ENCODE measurements at regions not wholly inside any gene's neighbourhood (a gene's known extent, or its start where the extent isn't known, plus 50 kb on each side); places are given as distances from the start of the nearest gene placed in this dataset.
A peak's percentile ranks its signal among the peaks of the same experiment; 100 is the strongest.

DNA sequence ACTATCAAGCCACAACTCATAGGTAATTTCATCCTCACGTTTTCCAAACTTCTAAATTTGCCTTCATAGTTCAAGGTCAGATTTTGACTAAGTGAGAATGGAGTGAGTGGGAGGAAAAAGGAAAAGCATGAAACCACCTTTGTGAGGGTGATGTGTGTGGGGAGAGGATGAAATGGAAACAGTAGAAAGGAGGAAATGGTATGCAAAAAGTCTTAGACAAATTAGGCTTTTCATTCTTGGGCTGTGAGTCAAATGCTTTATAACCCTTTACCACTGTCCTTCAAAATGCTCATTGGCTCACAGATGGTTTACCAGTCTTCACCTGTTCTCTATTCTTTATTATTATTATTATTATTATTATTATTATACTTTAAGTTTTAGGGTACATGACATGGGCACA, 127.2 kb downstream of the RAP2A start:
- DNase-seq, result no peak

DNA sequence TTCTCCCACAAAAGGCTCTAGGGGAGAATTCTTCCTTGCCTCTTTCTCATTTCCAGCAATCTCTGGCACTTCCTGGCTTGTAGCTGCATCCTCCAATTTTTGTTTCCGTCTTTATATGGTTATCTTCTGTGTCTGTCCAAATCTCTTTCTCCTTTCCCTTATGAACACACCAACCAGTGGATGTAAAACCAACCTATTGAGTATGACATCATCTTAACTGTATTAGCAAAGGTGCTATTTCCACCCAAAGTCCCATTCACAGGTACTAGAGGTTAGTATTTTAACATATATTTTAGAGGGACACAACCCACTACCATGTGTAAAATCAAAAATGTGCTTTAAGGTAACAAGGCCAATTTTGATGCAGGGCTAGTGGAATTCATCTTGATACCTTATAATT, 129.0 kb downstream of the RAP2A start:
- no peak for DNase-seq

DNA sequence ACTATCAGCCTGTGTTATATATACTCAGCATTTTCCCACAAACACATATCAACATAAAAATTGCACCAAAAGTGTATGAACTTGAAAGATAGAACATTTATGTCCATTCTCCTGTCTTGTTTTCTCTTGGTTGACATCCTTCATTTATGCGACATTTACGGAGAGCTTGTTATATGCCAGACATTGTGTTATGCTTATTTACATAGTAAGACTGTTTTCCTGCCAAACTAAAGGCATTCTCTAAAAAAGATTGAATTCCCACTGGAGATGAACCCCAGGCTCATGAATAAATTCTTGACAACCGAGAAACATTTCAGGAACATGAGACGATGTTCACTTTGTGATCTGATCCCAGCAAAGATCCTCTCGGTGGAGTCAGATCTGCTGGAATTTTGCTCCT, 131.0 kb downstream of the RAP2A start:
- no peak for DNase-seq

DNA sequence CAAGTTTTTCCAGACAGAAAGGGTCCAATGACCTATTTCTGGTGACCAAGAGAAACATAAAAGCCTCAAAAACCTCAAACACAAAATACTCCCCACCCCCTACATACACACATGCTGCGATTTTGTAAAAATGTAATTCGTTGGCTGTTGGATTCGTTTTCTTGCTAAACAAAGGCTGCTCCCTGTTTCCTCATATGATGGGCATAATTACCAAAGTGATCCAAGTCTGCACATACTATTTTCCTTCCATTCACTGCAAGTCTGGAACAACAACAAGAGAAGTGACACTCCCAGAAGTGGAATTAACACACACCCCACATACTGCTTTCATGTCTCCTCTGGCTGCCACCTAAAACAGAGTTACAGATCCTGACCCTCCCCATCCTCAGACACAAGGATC, 131.9 kb downstream of the RAP2A start:
- no peak for DNase-seq

DNA sequence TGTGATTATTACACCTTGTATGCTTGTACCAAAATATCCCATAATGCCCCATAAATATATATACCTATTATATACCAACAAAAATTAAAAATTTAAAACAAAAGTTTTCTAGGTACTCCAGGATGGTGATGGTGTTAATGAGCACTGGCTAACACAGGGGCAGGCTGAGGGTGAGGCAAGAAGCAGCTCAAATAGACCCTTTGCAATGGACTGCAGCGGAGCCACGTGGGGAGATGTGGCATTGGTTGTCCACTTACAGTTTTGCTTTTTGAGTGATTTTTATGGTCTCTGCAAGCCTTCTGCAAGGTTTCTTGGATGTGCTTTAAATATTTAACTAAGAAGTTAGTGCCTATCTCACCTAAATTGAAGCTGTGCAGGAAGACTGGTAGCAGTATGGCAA, 132.9 kb downstream of the RAP2A start:
- DNase-seq, result no peak

DNA sequence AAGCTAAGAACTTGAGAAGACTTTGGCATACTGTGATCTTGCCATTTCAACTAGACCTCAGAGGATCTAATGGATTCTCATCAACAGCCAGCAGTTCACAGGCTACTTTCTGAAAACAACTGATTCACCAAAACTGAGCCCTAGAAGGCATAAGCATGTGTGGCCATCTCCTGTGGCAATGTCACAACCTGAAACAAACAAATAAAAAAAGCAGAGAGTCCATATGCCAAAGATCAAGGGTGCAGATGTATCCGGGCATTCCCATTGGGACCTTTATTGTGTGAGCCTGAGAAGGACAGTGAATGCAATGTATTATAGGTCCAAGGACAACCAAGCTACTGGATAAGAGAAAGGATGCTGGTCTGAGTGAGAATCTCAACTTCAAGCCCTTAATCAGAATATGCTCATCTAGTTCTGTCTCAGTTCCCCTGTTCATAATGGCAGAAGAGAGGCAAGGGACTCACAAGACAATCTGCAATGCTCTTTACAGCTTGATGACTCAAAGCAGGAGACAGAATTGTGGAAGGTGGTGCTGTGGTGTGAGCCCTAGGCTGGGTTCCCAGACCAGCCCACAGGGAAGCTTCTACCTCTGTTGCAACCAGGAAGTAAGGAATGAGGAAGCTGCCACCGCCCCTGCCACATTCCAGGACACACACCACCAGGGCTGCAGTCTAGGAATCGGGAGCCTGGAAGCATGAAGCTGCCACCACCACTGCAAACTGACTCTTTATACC, 133.7 kb downstream of the RAP2A start:
- peak in 2 of 51 donors; percentile 3 to 16 for DNase-seq

DNA sequence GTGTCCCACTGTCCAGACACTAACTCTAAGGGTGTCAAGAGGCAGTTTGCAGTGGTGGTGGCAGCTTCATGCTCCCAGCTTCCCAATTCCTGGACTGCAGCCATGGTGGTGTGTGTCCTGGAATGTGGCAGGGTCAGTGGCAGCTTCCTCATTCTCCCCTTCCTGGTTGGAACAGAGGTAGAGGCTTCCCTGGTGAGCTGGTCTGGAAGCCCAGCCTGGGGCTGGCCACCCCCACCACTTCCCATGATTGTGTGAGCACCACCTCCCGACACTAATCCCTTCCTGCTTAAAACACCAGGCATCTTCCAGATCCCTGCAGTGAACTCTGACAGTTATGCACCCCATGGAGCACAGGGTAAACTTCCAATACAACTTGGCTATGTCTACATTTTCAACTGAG, 134.9 kb downstream of the RAP2A start:
- DNase-seq, result no peak

DNA sequence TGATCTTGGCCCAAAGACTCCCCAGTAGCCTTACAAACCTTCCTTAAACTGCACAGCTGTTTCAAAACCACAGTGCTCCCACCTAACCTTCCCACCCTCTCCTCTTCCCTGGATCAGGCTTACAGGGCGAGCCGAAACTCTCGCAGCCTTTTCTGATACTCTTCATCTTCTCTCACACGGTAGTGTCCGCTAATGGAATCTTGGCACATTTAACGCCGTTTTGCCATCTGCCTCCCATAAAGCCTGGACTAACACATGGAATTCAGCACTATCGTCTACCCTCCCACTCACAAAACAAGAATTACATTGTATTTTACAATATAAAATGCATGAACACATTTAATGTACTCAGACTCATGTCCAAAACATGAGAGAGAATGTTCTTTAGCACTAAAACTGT, 135.9 kb downstream of the RAP2A start:
- DNase-seq, result no peak

DNA sequence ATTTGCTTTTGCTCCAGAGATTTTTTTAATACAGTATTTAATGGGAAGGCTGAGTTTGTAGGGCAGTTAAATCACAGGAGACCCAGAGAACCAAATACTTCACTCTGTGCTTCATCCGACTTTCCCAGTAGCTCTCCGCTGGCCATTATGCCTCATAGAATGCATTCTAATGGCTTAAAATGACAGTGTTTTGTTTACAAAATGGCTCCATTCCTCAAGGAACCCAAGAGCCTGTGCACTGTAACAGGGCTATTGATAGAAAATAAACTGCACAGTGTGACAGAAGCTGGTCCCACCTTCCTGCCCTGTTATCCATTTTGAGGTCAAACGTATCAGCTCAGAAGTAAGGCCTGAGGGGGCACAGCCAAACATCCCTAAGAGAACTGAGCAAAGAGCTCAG, 136.5 kb downstream of the RAP2A start:
- DNase-seq, result no peak

DNA sequence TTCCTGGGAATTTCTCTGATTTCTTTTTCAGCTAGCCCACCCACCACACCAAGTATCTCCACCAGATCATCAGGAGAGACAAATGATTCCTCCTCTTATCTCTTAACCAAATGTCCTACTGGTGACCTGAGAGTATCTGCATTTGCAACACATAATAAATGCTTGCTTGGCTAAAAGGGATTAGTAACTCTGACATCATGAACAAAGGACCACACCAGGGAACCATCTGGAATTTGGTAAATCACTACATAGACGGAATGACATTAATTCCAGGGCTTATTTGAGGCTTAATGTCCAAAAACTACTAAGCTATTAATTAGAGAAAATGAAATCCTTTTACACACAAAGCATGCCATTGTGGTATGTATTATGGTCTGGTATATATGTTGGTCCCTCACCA, 139.0 kb downstream of the RAP2A start:
- DNase-seq, result no peak

DNA sequence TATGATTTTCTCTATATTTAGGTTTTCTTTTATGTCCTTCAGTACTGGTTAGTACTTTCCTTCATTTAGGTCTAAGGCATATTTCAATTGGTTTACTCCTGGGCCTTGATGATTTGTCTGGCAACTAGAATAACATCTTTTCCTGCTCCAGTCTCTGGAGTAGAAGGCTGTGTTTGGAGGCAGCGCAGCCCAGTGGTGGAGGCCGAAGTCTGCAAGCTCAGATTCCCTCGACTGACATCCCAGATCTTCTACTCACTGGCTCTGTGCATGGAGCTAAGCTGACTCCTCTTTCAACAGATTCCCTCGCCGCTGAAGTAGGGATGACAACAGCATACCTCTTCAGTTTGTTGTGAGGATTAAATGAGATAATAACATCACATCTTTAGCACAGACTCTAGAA, 141.0 kb downstream of the RAP2A start:
- DNase-seq, result peak in 7 of 51 donors; percentile 1 to 22 (median 3)

DNA sequence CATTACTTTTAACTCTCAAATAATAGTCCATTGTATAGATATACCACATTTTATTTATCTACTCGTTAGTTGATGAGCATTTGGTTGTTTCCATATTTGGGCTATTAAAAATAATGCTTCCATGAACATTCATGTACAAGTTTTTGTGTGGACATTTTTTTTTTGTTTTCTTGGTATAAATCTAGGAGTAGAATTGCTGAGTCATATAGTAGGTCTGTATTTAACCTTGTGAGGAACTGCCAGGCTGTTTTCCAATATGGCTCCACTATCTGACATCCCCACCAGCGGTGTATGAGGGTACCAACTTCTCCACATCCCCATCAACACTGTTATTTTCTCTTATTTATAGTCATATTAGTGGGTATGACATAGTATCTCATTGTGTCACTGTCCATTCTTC, 143.1 kb downstream of the RAP2A start:
- no peak for DNase-seq

DNA sequence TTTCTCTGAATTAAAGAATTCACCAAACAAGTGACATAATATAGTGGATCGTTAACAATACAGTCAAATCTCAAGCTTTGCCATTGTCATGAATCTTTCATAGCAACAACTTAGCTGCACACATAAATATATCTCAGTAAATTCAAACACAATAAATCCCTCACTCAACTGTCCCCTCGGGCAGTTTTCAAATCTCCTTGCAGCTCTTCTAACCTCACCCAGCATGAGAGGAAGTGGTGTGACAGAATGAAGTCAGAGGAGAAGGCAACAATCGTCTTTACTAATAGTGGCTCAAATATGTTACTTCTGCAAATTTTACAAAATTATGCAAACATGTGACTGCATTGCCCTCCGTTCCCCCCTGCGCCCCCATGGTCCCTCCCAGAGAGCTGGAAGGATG, 148.2 kb downstream of the RAP2A start:
- DNase-seq, result no peak

DNA sequence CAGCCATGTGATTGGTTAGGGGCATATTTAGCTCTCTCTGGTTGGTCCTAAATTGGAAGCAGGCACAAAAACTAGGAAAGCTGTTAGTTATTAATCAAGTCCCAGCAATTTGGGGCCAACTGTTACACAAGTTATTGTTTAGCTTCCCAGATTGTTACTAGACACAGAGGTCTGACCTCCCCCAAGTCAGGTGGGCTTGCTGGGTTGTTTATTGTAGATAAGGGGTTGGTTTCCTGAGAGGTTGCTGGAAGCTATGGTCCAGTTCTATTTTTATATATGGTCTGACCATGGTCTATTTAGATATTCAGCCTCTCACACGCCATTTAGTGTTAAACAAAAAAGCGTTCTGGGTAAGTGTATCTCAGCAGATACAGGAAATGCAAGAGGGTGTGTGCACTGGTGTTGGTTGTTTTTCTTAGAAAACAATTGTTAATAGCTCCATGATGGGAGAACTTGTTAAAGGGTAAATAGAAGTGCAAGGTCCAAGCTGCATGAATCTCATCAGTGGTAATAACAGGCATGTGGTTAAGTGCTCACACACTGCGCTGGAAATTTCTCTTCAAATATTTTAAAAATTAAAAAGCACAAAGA, 150.0 kb downstream of the RAP2A start:
- DNase-seq, result no peak

DNA sequence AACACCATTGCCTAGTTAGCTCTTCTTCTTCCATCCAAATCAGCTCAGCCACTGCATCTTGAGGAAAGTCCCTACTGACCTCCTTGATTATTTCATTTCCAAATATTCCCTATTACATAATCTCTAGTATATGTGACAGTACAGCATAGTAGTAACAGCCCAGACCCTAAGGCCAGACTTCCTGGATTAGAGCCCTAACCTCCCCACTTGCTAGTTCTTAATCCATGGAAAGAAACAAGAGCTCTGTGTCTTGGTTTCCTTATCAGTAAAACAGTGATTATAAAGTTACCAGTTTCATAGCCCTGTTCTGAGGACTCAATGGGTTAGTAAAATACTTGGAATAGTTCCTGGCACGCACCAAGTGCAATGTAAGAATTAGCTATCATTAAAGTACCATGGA, 153.0 kb downstream of the RAP2A start:
- no peak for DNase-seq

DNA sequence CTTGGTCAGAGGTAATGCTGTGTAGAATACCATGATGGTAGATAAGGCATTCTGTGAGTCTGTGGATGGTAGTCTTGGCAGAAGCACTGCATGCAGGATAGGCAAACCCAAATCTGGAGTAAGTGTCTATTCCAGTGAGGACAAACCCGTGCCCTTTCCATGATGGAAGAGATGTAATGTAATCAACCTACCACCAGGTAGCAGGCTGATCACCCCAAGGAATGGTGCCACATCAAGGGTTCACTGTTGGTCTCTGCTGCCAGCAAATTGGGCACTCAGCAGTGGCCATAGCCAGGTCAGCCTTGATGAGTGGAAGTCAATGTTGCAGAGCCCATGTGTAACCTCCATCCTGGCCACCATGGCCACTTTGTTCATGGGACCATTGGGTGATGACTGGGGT, 155.0 kb downstream of the RAP2A start:
- no peak for DNase-seq

DNA sequence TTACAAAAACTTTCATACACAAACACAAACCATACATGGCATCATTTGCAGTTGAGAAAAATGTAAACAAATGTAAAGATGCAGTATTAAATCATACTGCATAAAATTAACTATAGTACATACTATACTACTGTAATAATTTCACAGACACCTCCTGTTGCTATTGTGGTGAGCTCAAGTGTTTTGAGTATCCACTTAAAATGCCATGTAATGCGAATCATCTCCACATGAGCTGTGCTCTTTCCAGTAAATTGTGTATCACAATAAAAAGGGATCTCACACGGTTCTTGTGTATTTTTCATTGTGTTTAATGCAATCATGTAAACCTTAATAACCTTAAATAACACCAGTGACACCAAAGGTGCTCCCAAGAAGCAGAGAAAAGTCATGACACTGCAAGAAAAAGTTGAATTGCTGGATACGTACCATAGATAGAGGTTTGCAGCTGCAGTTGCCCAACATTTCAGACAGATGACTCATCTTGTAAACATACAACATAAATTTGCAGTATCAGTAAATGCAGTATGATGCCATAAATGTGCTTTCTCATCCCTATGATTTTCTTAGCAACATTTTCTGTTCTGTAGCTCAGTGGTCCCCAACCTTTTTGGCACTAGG, 166.6 kb downstream of the RAP2A start:
- no peak for DNase-seq

DNA sequence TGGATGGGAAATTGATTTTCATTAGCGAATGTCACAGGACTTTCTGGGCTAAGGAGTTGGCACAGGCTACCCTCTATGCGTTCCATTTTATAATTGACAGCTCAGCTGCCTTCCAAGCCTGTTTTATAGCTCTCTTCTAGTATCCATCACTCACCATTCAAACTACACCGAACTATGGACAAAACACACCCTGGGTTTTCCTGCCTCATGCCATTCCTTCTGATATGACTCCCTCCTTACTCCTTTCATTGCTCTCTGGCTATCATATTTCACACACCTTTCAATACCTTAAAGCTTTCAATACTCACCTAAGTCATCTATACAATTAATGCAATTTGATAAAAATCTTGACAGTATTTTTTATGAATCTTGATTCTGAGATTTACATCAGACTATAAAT, 181.3 kb downstream of the RAP2A start:
- no peak for DNase-seq

DNA sequence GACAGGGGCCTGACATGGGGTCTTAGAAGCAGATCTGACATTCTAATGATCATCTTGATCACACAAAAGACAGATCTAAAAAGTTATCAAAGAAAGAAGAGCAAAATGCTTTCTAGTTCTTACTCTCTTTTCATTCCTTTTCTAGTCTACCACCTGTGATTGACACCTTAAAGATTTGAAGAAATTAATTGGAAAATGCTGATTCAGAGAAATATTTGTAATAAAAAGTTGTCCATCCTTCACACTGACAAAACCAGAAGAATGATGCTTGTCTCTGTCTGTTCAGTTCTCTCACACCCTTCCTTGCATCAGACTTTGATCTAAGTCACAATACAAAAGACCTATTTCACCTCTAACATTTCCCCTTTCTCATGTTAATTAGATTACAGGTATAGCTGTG, 182.4 kb downstream of the RAP2A start:
- no peak for DNase-seq

DNA sequence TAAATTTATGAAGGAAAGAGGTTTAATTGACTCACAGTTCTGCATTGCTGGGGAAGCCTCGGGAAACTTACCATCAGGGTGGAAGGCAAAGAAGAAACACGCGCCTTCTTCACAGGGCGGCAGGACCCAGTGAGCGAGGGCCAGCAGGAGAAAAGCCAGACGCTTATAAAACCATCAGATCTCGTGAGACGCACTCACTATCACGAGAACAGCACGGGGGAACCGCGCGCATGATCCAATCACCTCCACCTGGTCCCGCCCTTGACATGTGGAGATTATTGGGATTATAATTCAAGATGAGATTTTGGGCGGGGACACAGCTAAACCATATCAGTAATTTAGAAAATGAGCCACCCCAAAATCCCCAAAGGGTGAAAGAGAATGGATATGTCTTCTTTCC, 187.1 kb downstream of the RAP2A start:
- no peak for DNase-seq

DNA sequence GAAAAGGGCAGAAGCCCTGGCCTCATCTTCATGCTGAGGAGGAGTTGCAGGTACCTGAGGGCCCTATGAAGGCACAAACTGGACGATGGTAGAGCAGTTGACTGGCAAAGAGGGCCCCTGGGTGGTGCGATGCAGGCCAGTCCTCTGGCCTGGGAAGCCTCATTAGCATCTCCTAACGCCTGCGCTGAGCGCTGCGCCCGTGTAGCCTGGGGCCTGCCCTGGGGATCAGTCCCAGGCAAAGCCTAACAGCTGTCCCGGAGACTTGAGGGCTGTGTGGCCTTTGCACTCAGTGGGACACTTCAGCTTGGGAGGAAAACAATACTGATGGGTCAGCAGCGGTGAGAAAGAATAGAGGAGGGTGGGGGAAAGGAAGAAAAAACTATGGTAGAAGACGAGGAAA, 187.7 kb downstream of the RAP2A start:
- no peak for DNase-seq

DNA sequence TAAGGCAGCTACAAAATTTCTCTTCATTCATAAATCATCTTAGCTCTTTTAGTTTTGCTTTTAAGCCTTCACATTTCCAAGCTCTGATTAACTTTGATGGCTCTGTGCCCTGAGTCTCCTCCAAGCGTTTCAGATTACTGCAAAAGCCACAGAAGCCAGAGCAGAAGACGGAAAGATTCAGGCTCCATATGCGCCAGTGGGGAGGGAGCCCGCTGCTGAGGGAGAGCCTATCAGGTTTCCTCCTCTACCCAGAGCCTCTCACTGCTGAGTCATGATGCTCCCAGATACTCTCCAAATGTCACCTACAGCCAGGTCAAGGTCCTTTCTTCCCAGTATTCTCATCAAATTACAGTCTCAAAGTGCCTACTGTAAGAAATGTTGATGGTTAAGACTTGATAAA, 193.6 kb downstream of the RAP2A start:
- peak in 2 of 51 donors; percentile 6 to 45 for DNase-seq

DNA sequence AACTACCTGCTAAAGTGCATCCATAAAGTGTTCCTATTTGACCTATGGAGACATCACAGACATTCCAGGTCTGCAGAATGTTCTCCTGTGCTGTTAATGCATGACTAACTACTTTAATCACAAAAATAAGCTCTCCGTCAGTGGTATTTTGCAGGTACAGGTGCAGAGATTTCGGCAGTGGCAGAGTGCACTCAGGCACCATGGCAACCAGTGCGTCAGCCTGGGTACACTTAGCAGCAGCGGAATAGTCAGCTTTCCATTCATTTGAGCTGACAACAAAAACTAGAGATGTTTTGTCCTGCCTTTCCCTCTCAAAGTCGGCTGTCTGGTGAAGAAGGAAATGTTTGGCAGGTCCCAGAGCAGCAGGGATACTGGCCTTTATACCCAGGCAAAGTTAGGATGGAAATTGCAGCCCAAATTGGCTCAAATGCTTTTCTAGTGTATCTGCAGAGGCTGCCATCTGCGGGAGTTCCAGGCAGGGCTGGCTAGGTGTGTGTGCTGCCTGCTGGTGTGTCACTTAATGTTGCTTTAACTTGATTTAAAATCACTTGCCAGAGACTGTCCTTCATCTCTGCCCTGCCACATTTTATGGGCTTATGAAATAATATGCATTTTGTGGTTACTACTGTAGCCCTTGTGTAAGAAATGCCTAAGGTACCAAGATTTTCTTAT, 195.8 kb downstream of the RAP2A start:
- DNase-seq, result peak in 26 of 51 donors; percentile 1 to 65 (median 15)

Measured in hypothalamus (tissue), 51 donors.